ENCODE measurements at regions not wholly inside any gene's neighbourhood (a gene's known extent, or its start where the extent isn't known, plus 50 kb on each side); places are given as distances from the start of the nearest gene placed in this dataset.

DNA sequence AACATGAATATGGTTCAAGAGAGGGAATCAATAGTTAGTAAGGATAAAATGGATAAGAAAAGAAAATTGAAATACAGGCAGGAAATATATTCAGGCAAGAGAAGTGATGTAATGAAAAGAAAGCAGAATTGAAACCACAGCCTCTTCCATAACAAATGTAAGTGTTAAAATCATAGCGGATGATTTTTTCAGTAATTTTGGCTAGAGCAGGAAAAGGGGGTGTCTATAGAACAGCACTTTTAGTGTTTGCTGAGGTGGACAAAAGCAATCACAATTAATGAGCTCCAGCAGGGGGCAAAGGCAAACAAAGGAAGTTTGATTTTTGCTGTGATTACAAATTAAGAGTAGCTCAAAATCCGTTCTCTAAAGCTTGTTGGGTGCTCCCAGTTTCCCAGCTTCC lies 79.0 kb downstream of the TRIL start:
- TF ChIP-seq, protein P1, sequence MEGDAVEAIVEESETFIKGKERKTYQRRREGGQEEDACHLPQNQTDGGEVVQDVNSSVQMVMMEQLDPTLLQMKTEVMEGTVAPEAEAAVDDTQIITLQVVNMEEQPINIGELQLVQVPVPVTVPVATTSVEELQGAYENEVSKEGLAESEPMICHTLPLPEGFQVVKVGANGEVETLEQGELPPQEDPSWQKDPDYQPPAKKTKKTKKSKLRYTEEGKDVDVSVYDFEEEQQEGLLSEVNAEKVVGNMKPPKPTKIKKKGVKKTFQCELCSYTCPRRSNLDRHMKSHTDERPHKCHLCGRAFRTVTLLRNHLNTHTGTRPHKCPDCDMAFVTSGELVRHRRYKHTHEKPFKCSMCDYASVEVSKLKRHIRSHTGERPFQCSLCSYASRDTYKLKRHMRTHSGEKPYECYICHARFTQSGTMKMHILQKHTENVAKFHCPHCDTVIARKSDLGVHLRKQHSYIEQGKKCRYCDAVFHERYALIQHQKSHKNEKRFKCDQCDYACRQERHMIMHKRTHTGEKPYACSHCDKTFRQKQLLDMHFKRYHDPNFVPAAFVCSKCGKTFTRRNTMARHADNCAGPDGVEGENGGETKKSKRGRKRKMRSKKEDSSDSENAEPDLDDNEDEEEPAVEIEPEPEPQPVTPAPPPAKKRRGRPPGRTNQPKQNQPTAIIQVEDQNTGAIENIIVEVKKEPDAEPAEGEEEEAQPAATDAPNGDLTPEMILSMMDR (conservative IDR thresholded peaks at IDR 0.05; ENCODE audit: low read length), result no peak
- no peak for TF ChIP-seq EZH2phosphoT487 (IDR thresholded peaks at IDR 0.05; ENCODE audit: borderline replicate concordance, low read depth, low read length)

Data from OCI-LY7 (cell line).